ENCODE measurements at regions not wholly inside any gene's neighbourhood (a gene's known extent, or its start where the extent isn't known, plus 50 kb on each side); places are given as distances from the start of the nearest gene placed in this dataset.
"Not testable (repeated sequence)": the region's sequence is repeated elsewhere in the genome, so short reads cannot be mapped to it uniquely, and the experiment has no call there.

DNA sequence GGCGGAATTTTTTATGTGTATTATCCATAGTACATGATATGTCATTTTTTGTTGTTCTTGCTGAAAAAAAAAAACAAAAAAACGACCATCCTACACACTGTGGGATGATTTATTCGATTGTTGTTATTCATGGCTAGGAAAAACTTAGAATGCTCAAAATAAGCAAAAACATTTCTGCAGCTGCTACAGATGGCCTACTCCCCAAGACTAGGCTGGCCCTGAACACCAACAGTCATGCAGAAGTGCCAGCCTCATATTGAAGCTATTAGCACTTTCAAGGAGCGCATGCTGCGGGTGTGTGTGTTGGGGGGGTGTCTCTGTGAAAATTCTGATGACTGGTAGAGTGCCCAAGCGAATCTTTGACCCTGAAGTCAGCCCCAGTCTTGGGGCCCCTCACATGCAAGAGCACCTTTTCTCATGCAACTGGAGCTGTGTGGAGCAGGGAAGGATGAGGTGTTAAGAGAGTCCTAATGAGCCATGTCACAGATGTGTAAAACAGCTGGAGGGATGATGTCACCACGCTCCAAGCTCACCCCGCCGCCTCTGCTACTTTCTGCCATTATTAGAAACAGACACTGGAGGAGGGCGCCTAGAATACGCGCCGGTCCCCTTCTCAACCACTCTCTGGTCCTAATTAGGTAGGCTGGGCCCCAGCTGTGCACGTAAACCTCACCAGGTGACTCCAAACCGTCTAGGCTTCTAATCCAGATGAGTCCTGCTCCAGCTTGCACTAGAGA lies 61.0 kb upstream of the SMIM23 start:
- no peak for DNase-seq

DNA sequence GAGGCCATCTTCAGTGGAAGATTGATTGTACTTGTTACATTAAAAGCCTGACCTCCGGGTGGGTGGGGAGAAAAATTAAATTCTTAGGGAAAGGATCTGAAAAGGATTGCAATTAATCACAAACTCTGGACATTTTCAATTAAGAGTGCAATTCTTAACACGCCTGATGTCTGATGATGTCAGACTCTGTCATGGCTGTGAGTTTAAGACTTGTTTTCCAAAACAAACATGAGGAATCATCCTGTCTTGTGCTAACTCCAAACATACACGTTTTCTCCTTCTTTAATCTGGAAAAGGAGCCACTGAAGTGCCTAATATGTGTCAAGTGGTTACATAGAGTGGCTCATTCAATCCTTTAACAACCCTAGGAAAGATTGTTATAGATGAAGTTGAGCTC lies 60.4 kb upstream of the SMIM23 start:
- no peak for DNase-seq

DNA sequence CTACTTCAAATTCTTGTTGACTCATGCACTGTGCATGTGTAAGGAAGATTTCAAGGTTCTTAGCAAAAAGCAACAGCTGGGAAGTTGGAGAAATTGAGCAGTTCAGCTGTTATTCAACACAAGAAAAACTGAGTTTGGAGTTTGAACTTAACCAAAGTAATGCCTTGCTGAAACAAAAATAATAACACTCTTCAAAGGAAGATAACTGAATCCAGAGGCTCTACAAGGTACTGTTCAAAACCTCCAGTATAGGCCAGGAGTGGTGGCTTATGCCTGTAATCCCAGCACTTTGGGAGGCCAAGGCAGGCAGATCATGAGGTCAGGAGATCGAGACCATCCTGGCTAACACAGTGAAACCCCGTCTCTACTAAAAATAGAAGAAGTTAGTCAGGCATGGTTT lies 58.8 kb upstream of the SMIM23 start:
- not testable (repeated sequence) for DNase-seq

DNA sequence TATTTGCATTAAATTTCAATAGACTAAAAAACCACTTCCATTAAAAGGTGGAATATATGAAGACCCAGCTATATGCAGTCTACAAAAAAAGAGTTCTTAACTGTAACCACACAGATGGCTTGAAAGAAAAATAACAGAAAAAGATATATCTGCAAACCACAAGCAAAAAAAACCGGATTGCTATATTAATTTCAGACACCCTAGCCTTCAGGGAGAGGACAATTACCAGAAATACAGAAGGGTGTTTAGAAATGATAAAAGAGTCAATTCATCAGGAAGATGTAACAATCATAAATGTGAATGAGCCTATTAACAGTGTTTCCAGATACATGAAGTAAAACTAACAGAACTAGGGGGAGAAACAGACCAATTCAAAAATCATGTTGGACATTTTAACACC lies 56.9 kb upstream of the SMIM23 start:
- no peak for DNase-seq

Data from NCI-H82 (cell line).